Activated CD4-positive, alpha-beta T cell treated with anti-CD3 and anti-CD28 coated beads, Interleukin-2, amount 50 U/mL, for 24 hours (primary cell): ENCODE measurements at regions not wholly inside any gene's neighbourhood (a gene's known extent, or its start where the extent isn't known, plus 50 kb on each side); places are given as distances from the start of the nearest gene placed in this dataset.
"Not testable (repeated sequence)": the region's sequence is repeated elsewhere in the genome, so short reads cannot be mapped to it uniquely, and the experiment has no call there.

Source experiments
- DNase-seq, 2 donors: peaks; one replicate each; pipeline ENCODE4 v3.0.0-alpha.2; 2020; ENCODE audit warnings: low read depth in 1 of 2, low spot score in 1 of 2

DNA sequence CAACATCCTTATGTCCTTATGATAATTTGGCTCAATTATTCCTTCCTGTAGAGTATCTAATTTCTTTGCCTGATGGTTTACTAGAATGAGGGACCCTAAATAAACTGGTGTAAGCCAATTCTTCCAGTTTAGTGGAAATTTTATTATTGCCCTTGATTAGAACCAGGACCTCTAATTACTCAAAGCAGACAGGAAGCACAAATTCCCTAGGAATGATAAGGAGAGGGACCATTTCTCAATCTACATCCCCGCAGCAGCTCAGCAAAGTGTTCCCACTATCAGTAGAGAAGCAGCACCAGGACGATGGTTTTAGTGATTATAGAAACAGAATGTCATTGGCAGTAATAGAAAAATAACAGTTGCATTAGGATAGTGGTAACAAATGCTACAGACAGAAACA lies 97.1 kb downstream of the PLPPR4 start:
- DNase-seq = no peak

DNA sequence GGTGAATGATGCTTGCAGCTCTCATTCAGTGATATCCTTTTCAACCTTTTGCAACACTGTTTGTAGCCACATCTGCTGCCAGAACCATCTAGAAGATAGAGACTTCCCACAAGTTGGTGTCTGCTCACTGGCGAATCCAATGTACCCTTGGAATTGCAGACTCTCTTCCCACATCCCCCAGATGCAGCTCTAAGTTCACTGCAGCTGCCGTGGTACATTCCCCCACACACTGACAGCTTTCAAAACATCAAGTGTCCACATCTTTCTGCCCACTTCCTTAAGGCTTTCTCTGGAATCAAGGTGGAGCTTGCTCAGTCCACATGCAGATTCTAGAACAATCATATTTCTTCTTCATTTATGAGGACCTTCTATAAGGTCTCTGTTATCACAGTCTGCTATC lies 99.2 kb downstream of the PLPPR4 start:
- DNase-seq = no peak

DNA sequence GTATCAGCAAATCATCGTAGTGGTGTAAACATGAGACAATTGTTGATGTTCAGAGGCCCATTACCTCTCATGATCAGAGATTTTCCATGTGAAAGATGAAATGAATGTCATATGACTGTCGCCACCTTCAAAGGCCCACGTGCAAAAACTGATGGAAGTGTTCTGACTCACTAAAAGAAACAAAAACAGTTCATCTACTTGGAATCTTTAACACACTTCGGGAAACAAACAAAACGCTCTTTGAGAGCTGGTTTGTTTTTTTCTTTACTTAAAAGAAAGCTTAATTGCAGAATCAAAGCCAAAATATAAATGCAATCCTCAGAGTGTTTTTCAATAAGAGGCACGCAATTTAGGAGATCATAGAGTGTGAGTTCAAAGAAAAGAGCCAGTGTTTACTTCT lies 100.8 kb downstream of the PLPPR4 start:
- no peak for DNase-seq

DNA sequence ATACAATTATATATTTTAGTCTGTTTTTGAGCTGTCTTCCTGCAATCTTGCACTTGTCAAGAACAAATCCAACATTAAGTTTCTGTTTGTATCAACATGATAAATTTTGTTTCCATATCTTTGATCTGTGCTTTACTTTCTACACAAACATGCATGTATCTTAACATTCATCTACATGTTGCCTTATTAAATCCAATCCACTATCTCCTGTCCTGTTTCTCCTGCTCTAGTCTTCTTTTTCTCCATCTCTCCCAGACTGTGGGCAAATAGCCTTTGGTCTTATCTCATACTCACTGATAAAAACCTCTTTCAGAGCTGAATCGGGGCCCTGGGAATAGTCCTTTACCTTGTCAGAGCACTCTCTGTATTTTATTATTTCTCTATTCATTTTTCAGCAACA lies 101.3 kb downstream of the PLPPR4 start:
- no peak for DNase-seq

DNA sequence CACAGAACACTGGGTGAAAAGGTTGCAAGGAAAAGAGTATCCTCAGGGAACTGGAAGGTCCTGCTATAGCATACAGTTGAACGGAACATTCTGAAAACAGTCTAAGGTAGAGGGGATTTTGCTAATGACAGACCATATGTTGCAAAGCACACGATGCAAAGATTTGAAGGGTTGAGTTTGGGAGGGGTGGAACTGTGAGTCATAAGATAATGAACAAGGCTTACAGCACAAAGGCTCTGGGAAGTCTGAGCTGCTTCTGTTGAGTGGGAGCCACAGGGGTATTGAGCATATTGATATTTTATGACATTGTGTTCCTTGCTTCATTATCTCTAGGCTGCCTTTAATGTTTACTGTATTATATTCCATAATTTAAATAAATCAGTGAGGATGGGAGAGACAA lies 104.9 kb downstream of the PLPPR4 start:
- no peak for DNase-seq

DNA sequence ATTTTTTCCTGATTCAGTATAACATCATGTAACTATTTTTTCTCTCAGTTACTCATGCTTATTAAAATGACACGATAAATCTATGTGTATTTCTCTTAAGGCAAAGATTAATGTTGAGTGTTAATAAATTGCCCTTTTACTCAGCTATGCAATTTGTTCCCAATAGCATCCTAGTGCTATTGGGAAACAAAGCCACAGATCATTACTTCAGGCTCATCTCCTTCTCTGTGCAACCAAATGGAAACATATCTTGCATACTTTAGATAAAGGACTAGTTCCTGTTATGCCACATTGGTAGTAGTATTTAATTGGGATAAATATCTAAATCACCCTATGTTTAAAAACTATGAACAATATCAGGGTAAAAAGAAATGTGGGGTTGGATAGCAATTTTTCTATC lies 106.2 kb downstream of the PLPPR4 start:
- DNase-seq = no peak

DNA sequence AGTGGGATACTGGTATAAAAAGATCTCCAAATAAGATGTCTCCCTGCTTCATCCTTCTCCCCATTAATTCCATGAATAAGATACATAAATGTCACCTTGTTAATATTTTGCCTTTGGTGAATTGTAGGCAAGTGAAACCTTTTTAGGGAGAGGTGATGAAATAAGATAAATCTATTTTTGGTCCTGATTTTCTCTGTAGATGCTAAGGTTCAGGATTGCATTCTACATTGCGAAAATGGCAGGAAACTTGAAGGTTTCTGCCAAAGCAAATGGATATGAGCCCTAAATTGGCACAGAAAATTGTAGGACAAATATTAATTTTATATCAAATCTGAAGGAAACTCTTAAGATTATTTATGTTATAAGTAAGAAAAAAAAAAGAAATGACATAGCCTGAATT lies 107.1 kb downstream of the PLPPR4 start:
- no peak for DNase-seq

DNA sequence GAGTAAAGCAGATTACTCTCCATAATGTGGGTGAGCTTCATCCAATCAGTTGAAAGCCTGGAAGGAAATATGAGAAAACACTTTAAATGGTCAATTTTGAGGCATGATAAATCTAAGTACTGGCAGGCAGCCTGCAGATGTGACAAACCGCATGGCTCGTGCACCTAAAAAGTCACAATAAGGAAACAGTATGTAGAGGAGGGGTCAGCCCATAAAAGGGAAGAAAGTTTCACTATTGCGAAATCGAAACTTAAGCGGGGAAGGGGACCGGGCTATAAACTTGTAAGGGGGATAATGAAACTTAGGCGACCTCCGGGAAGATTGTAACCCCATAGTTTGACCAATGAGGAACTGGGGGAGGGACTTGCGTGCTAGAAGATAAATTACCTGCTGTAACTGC lies 109.8 kb downstream of the PLPPR4 start:
- DNase-seq = no peak

DNA sequence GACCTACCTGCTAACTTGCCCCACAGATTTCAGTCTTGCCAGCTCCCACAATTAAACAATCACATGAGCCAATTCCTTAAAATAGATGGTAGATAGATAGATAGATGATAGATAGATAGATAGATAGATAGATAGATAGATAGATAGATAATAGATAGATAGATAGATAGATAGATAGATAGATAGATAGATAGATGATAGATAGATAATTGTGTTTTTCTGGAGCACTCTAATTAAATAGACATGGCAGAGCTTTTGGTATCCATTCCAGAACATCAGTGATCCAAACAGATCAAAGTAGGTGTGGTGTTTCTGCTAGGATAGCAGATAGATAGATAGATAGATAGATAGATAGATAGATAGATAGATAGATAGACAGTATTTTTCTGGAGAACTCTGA lies 110.4 kb downstream of the PLPPR4 start:
- DNase-seq = not testable (repeated sequence)

DNA sequence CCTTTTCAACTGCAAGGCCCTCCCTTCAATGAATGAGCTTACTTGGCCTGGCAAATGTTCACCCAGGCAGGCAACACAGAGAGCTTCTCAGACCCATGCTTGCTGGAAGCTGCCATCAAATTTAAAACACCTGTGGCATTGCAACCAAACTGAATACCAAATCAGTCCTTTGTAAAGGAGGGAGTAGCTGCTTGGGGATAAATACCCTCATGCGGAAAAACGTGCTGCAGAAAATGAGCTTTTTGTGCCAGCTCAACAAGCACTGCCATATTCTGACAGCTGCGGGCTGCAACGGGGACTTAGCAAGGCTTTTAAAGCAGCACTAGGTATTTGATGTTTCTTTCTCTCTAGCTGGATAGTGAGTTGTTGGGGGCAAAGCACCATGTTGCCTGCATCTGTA lies 119.7 kb downstream of the PLPPR4 start:
- DNase-seq = no peak

DNA sequence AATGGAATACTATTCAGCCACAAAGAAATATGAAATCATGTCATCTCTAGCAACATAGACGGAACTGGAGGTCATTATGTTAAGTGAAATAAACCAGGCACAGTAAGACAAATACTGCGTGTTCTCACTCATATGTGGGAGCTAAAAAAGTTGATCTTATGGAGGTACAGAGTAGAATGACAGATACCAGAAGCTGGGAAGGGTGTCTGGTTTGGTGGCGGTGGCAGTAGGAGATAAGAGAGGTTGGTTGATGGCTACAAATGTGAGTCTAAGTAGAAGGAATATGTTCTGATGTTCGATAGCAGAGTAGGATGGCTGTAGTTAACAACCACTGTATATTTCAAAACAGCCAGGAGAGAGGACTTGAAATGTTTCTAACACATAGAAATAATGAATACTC lies 121.6 kb downstream of the PLPPR4 start:
- DNase-seq = no peak

DNA sequence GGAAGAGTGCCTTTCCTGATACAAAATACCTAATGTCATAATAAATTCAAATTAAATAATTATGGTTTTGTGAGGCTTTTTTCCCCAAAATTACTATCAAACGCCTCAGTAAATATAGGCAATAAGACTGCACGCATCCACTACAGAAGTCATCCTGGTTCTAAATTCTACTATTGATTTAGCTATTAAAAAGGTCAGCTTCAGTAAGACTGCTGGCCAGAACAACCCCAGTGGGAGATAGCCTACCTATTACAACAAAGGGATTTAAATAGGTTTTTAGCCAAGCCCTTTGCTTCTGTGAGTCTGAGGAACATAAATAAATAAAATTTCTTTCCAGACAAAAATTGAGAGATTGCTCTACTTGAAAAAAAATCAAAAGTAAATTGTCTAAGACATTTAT lies 132.1 kb downstream of the PLPPR4 start:
- no peak for DNase-seq

DNA sequence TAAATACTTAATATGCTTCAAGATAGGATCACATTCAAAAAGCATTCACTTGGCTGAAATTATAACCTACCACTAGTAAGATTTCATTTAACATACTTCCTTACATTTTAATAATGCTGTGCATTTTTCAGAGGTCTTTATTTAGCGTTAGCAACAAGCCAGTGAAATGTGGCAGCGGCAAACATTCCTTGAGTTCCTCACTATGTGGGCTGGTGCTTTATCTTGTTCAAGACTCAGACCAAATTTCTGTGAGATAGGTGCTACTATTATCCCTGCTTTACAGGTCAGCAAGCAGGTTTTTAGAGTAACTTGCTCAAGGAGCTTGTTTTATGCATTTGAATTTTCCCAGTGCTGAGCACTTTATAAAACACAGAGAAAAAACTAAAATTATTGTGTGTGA lies 132.7 kb downstream of the PLPPR4 start:
- DNase-seq = no peak

DNA sequence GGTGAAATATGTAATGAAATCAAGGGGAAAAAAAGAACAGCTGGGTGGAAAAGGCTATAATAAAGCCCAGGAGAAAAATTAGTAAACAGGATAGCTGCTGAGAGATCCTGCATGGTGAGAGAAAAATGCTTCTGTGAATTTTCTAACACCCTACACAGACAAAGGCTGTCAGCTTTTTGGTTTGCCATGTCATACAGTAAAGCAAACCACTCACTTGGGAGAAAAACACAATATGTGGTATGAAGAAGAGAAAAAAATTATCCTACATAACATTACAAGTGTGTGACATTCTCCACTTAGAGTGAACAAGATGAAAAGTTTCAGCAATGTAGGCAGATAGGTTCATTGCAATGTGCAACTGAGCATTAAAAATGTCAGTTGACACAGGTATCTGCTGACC lies 133.6 kb downstream of the PLPPR4 start:
- DNase-seq = no peak

DNA sequence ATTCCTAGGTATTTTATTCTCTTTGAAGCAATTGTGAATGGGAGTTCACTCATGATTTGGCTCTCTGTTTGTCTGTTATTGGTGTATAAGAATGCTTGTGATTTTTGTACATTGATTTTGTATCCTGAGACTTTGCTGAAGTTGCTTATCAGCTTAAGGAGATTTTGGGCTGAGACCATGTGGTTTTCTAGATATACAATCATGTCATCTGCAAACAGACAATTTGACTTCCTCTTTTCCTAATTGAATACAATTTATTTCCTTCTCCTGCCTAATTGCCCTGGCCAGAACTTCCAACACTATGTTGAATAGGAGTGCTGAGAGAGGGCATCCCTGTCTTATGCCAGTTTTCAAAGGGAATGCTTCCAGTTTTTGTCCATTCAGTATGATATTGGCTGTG lies 137.3 kb downstream of the PLPPR4 start:
- not testable (repeated sequence) for DNase-seq

DNA sequence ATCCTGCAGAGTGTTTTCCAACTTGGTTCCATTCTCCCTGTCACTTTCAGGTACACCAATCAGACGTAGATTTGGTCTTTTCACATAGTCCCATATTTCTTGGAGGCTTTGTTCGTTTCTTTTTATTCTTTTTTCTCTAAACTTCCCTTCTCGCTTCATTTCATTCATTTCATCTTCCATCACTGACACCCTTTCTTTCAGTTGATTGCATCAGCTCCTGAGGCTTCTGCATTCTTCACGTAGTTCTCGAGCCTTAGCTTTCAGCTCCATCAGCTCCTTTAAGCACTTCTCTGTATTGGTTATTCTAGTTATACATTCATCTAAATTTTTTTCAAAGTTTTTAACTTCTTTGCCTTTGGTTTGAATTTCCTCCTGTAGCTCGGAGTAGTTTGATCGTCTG lies 140.1 kb downstream of the PLPPR4 start:
- DNase-seq = not testable (repeated sequence)

DNA sequence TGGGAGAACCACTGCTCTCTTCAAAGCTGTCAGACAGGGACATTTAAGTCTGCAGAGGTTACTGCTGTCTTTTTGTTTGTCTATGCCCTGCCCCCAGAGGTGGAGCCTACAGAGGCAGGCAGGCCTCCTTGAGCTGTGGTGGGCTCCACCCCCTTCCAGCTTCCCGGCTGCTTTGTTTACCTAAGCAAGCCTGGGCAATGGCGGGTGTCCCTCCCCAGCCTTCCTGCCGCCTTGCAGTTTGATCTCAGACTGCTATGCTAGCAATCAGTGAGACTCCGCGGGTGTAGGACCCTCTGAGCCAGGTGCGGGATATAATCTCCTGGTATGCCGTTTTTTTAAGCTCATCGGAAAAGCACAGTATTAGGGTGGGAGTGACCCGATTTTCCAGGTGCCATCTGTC lies 141.0 kb downstream of the PLPPR4 start:
- DNase-seq = not testable (repeated sequence)

DNA sequence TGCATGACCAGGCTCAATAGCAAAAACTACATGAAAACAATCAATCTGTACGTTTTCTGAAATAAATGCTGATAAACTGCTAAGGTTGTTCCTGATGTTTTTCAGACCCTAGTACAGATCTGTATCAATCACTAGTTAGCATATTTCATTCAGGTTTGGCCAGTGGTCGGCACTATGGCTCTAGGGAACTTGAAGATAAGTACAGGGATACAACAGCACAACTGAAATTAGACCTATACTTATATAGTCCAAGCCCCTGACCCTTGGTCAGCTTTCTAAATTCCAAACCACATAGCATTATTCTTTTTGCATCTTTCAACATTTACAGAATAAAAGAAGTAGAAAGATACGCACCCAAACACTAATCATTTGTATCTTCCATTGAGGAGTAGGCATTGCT lies 142.7 kb downstream of the PLPPR4 start:
- no peak for DNase-seq

DNA sequence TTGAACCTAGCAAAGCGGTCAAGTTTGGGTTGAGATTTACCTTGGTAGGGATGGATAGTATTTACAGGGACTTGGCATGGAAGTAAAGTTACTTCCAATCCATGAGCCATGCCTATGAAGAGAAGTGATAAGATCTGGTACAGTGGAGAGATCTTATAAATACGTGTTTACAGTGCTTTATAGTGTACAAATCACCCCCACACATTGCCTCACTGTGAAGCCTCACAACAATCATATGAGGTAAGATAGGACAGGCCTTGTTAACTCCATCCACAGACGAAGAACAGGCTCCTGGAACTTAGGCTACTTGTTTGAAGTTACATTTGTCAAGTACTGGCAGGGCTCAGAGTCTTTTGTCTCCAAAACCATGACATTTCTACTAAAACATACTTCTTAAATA lies 159.8 kb downstream of the PLPPR4 start:
- no peak for DNase-seq

DNA sequence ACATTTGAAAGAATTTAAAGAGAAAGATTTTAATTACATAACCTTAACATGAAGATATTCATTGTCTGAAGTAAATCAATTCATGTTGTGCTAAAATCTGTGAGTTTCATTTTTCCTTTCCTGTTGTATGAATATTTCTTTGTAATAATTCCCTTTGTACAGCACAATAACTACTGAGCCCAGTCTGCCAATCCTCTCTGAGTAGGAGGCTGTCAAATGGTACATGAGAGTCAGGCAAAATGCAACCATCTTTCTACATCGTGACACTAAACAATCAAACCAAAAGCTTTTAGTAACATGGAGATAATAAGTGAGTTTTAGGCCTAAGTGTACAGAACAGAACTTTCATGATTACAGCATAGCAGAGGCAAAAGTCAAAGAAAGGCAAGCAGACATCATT lies 165.5 kb downstream of the PLPPR4 start:
- no peak for DNase-seq

DNA sequence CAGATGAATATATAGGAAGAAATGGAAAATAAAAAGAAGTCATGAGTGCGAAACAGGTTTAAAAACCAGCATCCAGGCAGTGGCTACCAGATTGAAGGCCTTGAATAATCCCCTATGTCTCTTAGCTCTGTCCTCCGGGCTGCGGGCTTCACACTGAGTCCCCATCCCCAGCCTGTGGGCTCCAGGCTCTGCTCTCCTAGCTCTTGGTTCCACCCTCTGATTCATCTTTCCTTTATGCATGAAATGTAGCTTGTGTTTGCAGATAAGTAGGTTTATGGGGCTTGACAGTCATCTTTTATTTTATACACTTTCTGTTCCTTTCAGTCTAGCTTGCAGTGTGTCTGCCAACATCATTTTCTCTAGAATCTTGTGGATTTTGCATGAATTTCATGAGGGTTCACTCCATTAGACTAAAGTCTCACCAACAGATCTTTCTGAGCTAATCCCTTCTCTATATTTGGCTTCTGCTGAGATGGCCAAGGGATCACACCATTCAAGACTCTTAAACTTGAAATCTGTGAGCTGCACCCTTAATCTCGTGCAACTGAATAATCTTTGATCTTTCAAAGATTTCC lies 174.5 kb downstream of the PLPPR4 start:
- no peak for DNase-seq

DNA sequence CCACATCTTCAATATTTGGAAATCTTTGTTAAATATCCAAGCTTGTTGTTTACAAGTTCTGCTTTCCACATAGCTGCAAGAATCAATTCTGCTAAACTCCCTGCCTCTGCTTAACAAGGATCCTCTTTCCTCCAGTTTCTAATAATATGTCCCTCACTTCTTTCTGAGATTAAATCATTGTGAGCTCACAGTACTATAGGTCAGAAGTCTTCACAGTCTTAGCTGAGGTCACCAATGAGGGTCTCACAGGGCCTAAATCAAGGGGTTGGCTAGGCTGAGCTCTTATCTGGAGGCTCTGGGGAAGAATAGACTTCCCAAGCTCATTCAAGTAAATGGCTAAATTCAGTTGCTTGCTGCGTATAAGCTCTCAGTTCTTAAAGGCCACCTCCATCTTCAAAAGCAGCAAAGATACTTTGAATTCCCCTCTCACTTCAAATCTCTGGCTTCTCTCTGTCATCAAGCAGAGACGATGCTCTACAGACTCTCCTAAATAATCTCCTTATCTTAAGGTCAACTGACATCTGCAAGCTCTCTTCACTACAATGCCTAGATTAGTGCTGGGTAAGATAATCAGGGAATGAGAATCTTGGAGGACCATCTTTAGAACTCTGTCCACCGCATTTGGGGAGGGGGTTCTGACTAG lies 175.3 kb downstream of the PLPPR4 start:
- no peak for DNase-seq

DNA sequence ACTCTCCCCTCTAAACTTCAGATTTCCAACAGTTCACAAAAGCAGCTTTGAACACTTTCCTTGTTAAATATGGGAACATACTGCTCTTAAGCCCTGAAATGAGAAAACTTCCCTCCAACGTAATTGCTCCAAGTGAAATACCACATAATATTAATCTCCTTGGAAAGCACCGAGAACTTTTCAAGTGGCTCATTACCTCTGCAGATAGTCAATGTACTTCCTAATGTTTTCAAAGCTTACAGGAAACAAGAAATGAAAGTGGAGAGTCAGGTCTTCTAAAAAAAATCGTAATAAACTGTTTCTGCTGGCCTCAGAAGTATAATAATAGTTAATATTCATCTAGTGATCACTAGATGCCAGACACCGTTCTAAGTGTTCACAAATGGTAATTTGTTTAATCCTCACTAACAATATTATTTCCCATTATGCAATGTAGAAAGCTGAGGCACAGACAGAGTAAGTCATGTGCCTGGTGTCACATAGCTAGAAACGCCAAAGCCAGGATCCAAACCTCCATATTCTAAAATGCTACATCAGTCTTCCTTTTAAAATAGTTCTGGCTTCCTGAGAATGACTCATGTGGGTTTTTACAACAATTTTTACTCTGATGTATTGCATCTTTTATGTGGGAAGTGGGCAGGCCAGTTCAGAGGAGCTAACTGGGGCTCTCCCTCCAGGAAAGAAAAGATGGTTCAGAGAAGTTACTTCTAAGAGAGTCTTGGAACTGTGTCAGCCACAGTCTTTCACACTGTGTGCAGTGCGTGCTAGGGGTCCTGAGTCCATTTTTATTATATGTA lies 177.2 kb downstream of the PLPPR4 start:
- no peak for DNase-seq
